ENCODE measurements at regions not wholly inside any gene's neighbourhood (a gene's known extent, or its start where the extent isn't known, plus 50 kb on each side); places are given as distances from the start of the nearest gene placed in this dataset.

DNA sequence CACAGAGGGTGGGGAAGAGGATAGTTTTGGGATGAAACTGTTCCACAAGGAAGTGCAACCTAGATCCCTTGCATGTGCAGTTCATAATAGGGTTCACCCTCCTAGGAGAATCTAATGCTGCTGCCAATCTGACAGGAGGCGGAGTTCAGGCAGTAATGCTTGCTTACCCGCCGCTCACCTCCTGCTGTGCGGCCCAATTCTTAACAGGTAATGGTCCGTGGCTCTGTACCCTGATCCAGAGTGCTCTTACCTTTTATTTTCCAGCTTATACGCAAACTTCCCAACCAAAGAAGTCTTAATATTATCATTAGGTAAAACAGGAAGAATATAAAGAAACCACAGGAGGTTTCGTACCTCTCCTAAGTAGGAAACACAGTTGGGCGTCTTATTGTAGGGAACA, 82.7 kb upstream of the CD302 start:
- TF ChIP-seq, protein P1, sequence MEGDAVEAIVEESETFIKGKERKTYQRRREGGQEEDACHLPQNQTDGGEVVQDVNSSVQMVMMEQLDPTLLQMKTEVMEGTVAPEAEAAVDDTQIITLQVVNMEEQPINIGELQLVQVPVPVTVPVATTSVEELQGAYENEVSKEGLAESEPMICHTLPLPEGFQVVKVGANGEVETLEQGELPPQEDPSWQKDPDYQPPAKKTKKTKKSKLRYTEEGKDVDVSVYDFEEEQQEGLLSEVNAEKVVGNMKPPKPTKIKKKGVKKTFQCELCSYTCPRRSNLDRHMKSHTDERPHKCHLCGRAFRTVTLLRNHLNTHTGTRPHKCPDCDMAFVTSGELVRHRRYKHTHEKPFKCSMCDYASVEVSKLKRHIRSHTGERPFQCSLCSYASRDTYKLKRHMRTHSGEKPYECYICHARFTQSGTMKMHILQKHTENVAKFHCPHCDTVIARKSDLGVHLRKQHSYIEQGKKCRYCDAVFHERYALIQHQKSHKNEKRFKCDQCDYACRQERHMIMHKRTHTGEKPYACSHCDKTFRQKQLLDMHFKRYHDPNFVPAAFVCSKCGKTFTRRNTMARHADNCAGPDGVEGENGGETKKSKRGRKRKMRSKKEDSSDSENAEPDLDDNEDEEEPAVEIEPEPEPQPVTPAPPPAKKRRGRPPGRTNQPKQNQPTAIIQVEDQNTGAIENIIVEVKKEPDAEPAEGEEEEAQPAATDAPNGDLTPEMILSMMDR (conservative IDR thresholded peaks at IDR 0.05; ENCODE audit: low read length) = no peak
- TF ChIP-seq EZH2phosphoT487 (IDR thresholded peaks at IDR 0.05; ENCODE audit: borderline replicate concordance, low read depth, low read length) = no peak
